Testis (tissue), 2 donors: ENCODE measurements at regions not wholly inside any gene's neighbourhood (a gene's known extent, or its start where the extent isn't known, plus 50 kb on each side); places are given as distances from the start of the nearest gene placed in this dataset.

Source experiments
- POLR2A ChIP-seq: fragments of 450-650 bp; IDR thresholded peaks from one replicate; pipeline ENCODE4 v1.6.1; 2017; ENCODE audit warnings: antibody characterized with exemption, mild to moderate bottlenecking, moderate library complexity
- TF ChIP-seq, protein P1 (sequence below), 3 experiments: fragments of 450-650 bp in 2 of 3; fragments of 200-600 bp in 1 of 3; sonication (generic) in 1 of 3; IDR thresholded peaks; one replicate each; pipeline ENCODE4 v1.5.1; 2016 to 2019; ENCODE audit warnings: antibody characterized with exemption in 3 of 3, mild to moderate bottlenecking in 2 of 3, moderate library complexity in 1 of 3

DNA sequence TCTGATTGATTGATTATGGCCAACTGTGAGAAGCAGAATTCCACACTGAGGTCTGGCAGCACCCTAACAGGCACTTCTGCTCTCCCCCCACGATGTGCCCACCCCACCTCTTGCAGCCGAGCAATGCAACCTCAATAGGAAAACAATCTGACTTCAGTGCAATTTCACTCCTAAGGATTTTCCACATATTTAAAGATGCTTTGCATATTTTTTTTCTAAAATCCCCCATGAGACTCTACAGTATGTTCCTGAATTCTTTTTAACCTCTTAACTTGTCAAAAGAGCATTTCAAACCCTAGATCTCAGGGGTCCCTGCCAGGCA is 243.1 kb downstream of the AUH start:
- TF ChIP-seq, protein P1, sequence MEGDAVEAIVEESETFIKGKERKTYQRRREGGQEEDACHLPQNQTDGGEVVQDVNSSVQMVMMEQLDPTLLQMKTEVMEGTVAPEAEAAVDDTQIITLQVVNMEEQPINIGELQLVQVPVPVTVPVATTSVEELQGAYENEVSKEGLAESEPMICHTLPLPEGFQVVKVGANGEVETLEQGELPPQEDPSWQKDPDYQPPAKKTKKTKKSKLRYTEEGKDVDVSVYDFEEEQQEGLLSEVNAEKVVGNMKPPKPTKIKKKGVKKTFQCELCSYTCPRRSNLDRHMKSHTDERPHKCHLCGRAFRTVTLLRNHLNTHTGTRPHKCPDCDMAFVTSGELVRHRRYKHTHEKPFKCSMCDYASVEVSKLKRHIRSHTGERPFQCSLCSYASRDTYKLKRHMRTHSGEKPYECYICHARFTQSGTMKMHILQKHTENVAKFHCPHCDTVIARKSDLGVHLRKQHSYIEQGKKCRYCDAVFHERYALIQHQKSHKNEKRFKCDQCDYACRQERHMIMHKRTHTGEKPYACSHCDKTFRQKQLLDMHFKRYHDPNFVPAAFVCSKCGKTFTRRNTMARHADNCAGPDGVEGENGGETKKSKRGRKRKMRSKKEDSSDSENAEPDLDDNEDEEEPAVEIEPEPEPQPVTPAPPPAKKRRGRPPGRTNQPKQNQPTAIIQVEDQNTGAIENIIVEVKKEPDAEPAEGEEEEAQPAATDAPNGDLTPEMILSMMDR (IDR thresholded peaks at IDR 0.05) = no peak
- no peak for TF ChIP-seq POLR2A
